GM06990 (cell line): ENCODE measurements at regions not wholly inside any gene's neighbourhood (a gene's known extent, or its start where the extent isn't known, plus 50 kb on each side); places are given as distances from the start of the nearest gene placed in this dataset.

Source experiments
- DNase-seq: peaks from one replicate; pipeline ENCODE4 v3.0.0-alpha.2; 2011; ENCODE audit not compliant: insufficient read length; ENCODE audit errors: extremely low read depth
- H3K27me3 ChIP-seq: replicated peaks from 2 replicates; pipeline ENCODE4 v1.6.0; 2011; ENCODE audit warnings: low read length; ENCODE audit not compliant: control insufficient read depth, insufficient read depth
- H3K36me3 ChIP-seq: 2 replicates; pipeline ENCODE4 v1.5.1; 2011; ENCODE audit warnings: low read length; ENCODE audit not compliant: control insufficient read depth, insufficient read depth
- H3K4me3 ChIP-seq: replicated peaks from 2 replicates; pipeline ENCODE4 v1.5.1; 2011; ENCODE audit warnings: low read depth, mild to moderate bottlenecking, control low read depth, low read length
- CTCF ChIP-seq: IDR thresholded peaks from 2 replicates; pipeline ENCODE4 v1.5.1; 2011; ENCODE audit warnings: low read length, control low read depth, mild to moderate bottlenecking, inconsistent platforms; ENCODE audit not compliant: insufficient read depth, poor library complexity, severe bottlenecking

- DNase-seq = no peak
- Histone ChIP-seq H3K36me3 (no peaks in the 10 kb centered on the region), H3K27me3 (no peaks in the 10 kb centered on the region), H3K4me3 (no peak overlapping the region)
- no peak for TF ChIP-seq CTCF
Measured at GRCh38 chr5:124397317-124397716, 349.1 kb downstream of the ZNF608 start.

- Histone ChIP-seq H3K36me3 (no peaks in the 10 kb centered on the region), H3K27me3 (no peaks in the 10 kb centered on the region), H3K4me3 (no peak overlapping the region)
- DNase-seq = no peak
- TF ChIP-seq CTCF = no peak
Measured at GRCh38 chr5:124395926-124396325, 350.5 kb downstream of the ZNF608 start.

GRCh38 chr5:124395287-124395686 lies 351.2 kb downstream of the ZNF608 start:
- Histone ChIP-seq H3K4me3 (no peak overlapping the region), H3K36me3 (no peaks in the 10 kb centered on the region), H3K27me3 (no peaks in the 10 kb centered on the region)
- DNase-seq = no peak
- no peak for TF ChIP-seq CTCF

GRCh38 chr5:124394700-124395245 lies 351.7 kb downstream of the ZNF608 start:
- DNase-seq = no peak
- Histone ChIP-seq H3K27me3 (no peaks in the 10 kb centered on the region), H3K36me3 (no peaks in the 10 kb centered on the region), H3K4me3 (no peak overlapping the region)
- no peak for TF ChIP-seq CTCF

- H3K27me3 ChIP-seq = no peaks in the 10 kb centered on the region
- H3K4me3 ChIP-seq = no peak overlapping the region
- no peak for DNase-seq
- no peak for TF ChIP-seq CTCF
- H3K36me3 ChIP-seq = no peaks in the 10 kb centered on the region
Measured at GRCh38 chr5:124393584-124394379, 352.7 kb downstream of the ZNF608 start.
